HepG2 (cell line): ENCODE measurements at regions not wholly inside any gene's neighbourhood (a gene's known extent, or its start where the extent isn't known, plus 50 kb on each side); places are given as distances from the start of the nearest gene placed in this dataset.

Source experiments
- ATAC-seq: fragments of 200-7000 bp; cut with Tn5 transposase; 3 replicates; pipeline ENCODE4 v1.9.1; 2020; ENCODE audit warnings: mild to moderate bottlenecking, moderate library complexity
- BruUV-seq: library from RNA; stranded (reverse); fragments of 400-500 nt; replicated peaks from 2 replicates; lab custom pipeline; 2021; lab: Mats Ljungman, UMichigan
- CTCF ChIA-PET: fragments of 300-600 bp; formaldehyde crosslinking; extraction: SDS; loops from one replicate; lab custom pipeline; 2021; ENCODE audit warnings: low total read pairs, inconsistent platforms, low intra/inter-chr PET ratio; lab: Yijun Ruan, JAX
- POLR2A ChIA-PET: fragments of 350-600 bp; sonication (Branson Sonifier 250); formaldehyde crosslinking; loops from one replicate; lab custom pipeline; 2020; ENCODE audit warnings: antibody characterized with exemption, inconsistent platforms; lab: Yijun Ruan, JAX
- DNase-seq: peaks from one replicate; pipeline ENCODE4 v3.0.0-alpha.2; 2015; ENCODE audit warnings: low spot score
- FAIRE-seq: peaks from 3 replicates; lab custom pipeline; 2011; peaks lifted over from hg19 to GRCh38; lab: Jason Lieb, UNC
- H2AFZ ChIP-seq: one replicate; pipeline ENCODE4 v1.6.1; 2011; ENCODE audit warnings: low read length, inconsistent platforms
- H3K27ac ChIP-seq: fragments of 300-600 bp; 3 replicates; pipeline ENCODE4 v1.8.0; 2011; ENCODE audit warnings: mixed run types, mild to moderate bottlenecking, mixed read lengths, low read length, inconsistent platforms; ENCODE audit not compliant: insufficient read depth; ENCODE audit errors: extremely low read length
- H3K27me3 ChIP-seq, 2 experiments: fragments of 200-600 bp in 1 of 2; 2 replicates in 1 of 2; 3 replicates in 1 of 2; pipeline versions ENCODE4 v1.6.0 to v1.8.0; 2011; ENCODE audit warnings: low read length in 2 of 2, mild to moderate bottlenecking in 2 of 2, moderate library complexity in 2 of 2, inconsistent platforms in 1 of 2; ENCODE audit not compliant: insufficient read depth in 2 of 2, control insufficient read depth in 1 of 2
- H3K36me3 ChIP-seq, 2 experiments: fragments of 200-600 bp in 1 of 2; replicated peaks in 1 of 2; 2 replicates in 1 of 2; 3 replicates in 1 of 2; pipeline versions ENCODE4 v1.5.1 to v1.8.0; 2011; ENCODE audit warnings: low read length in 2 of 2, inconsistent platforms in 1 of 2; ENCODE audit not compliant: insufficient read depth in 2 of 2, control insufficient read depth in 1 of 2
- H3K4me1 ChIP-seq: 2 replicates; pipeline ENCODE4 v1.5.1; 2012; ENCODE audit warnings: low read length, inconsistent platforms; ENCODE audit not compliant: insufficient read depth
- H3K4me2 ChIP-seq: 2 replicates; pipeline ENCODE4 v1.6.0; 2011; ENCODE audit warnings: low read depth, low read length, inconsistent platforms
- H3K4me3 ChIP-seq, 3 experiments: fragments of 200-600 bp in 1 of 3; sonication (generic), shearing (Covaris generic) in 1 of 3; replicated peaks in 1 of 3; 2 replicates each; pipeline ENCODE4 v1.5.1; 2011 to 2016; ENCODE audit warnings: low read length in 3 of 3, inconsistent platforms in 2 of 3, low read depth in 2 of 3, mild to moderate bottlenecking in 2 of 3, control low read depth in 1 of 3, mixed read lengths in 1 of 3; ENCODE audit not compliant: insufficient read depth in 1 of 3
- H3K79me2 ChIP-seq: one replicate; pipeline ENCODE4 v1.6.1; 2011; ENCODE audit warnings: low read length, inconsistent platforms; ENCODE audit not compliant: insufficient read depth
- H3K9ac ChIP-seq: 2 replicates; pipeline ENCODE4 v1.6.0; 2011; ENCODE audit warnings: mild to moderate bottlenecking, low read depth, low read length, inconsistent platforms; ENCODE audit not compliant: insufficient read depth
- H3K9me3 ChIP-seq: 2 replicates; pipeline ENCODE4 v1.5.1; 2012; ENCODE audit warnings: mild to moderate bottlenecking, low read length
- H4K20me1 ChIP-seq: 2 replicates; pipeline ENCODE4 v1.6.0; 2011; ENCODE audit warnings: inconsistent platforms, mild to moderate bottlenecking, low read length, moderate library complexity; ENCODE audit not compliant: insufficient read depth
- CREB1 ChIP-seq, 2 experiments: fragments of 450-650 bp in 1 of 2; IDR thresholded peaks; 2 replicates each; pipeline ENCODE4 v1.6.1; 2016 to 2017; ENCODE audit warnings: control low read depth in 1 of 2, mild to moderate bottlenecking in 1 of 2, missing compliant biosample characterization in 1 of 2, missing genetic modification characterization in 1 of 2
- NCOA2 ChIP-seq: sonication (generic); formaldehyde crosslinking; IDR thresholded peaks from 2 replicates; pipeline ENCODE4 v1.8.0; 2022; ENCODE audit warnings: inconsistent platforms
- RBFOX2 ChIP-seq: fragments of 200-400 bp; formaldehyde crosslinking; IDR thresholded peaks from 2 replicates; pipeline ENCODE4 v1.6.1; 2017; ENCODE audit warnings: low read depth, mild to moderate bottlenecking, low read length
- SNAPC2 ChIP-seq: sonication (generic); formaldehyde crosslinking; IDR thresholded peaks from 2 replicates; pipeline ENCODE4 v1.8.1; 2022; ENCODE audit warnings: mild to moderate bottlenecking, missing genetic modification reagents
- ZNF10 ChIP-seq: sonication (generic); formaldehyde crosslinking; IDR thresholded peaks from 2 replicates; pipeline ENCODE4 v1.4.0; 2020; ENCODE audit warnings: mild to moderate bottlenecking, low read depth, missing genetic modification reagents, borderline replicate concordance
- ZNF33A ChIP-seq: sonication (generic); formaldehyde crosslinking; IDR thresholded peaks from 2 replicates; pipeline ENCODE4 v1.5.1; 2020; ENCODE audit warnings: missing genetic modification reagents, mild to moderate bottlenecking, moderate library complexity, borderline replicate concordance
- ZNF484 ChIP-seq: sonication (generic); formaldehyde crosslinking; IDR thresholded peaks from 2 replicates; pipeline ENCODE4 v1.5.1; 2020; ENCODE audit warnings: mild to moderate bottlenecking, low read depth, missing genetic modification reagents, borderline replicate concordance
- ZNF510 ChIP-seq: sonication (generic); formaldehyde crosslinking; IDR thresholded peaks from 2 replicates; pipeline ENCODE4 v1.4.0; 2020; ENCODE audit warnings: low read depth, mild to moderate bottlenecking, missing genetic modification reagents
- ZNF577 ChIP-seq: sonication (generic); formaldehyde crosslinking; IDR thresholded peaks from 2 replicates; pipeline ENCODE4 v1.4.0; 2020; ENCODE audit warnings: mild to moderate bottlenecking, low read depth, missing genetic modification reagents, borderline replicate concordance
- ZNF674 ChIP-seq: sonication (generic); formaldehyde crosslinking; IDR thresholded peaks from 2 replicates; pipeline ENCODE4 v1.5.0; 2020; ENCODE audit warnings: low read depth, mild to moderate bottlenecking, missing genetic modification reagents
- WGBS: methylation state at CpG from one replicate; pipeline ENCODE4 v1.1.6; 2017; ENCODE audit warnings: low lambda C conversion rate; 5-methylcytosine and 5-hydroxymethylcytosine counted together
- in situ Hi-C: cut with HindIII; loops from 2 replicates; pipeline ENCODE4 v1.10.0; 2017; ENCODE audit warnings: low pct_unique_long_range_greater_than_20kb; ENCODE audit not compliant: extremely low pct_ligation_motif_present
- intact Hi-C: fragments of 100-400 bp; cut with micrococcal nuclease; formaldehyde crosslinking; loops from one replicate; pipeline ENCODE4 v1.10.0; 2022; ENCODE audit not compliant: unreplicated experiment
- TF ChIP-seq, protein P1 (sequence below): sonication (generic); formaldehyde crosslinking; IDR thresholded peaks from 2 replicates; pipeline ENCODE4 v1.4.0; 2020; ENCODE audit warnings: missing genetic modification reagents, borderline replicate concordance
- TF ChIP-seq, protein P2 (sequence below): sonication (generic); formaldehyde crosslinking; IDR thresholded peaks from 2 replicates; pipeline ENCODE4 v1.4.0; 2020; ENCODE audit warnings: missing genetic modification reagents
- TF ChIP-seq, protein P3 (sequence below): sonication (generic); formaldehyde crosslinking; IDR thresholded peaks from 2 replicates; pipeline ENCODE4 v1.5.1; 2020; ENCODE audit warnings: missing genetic modification reagents, mild to moderate bottlenecking, borderline replicate concordance

DNA sequence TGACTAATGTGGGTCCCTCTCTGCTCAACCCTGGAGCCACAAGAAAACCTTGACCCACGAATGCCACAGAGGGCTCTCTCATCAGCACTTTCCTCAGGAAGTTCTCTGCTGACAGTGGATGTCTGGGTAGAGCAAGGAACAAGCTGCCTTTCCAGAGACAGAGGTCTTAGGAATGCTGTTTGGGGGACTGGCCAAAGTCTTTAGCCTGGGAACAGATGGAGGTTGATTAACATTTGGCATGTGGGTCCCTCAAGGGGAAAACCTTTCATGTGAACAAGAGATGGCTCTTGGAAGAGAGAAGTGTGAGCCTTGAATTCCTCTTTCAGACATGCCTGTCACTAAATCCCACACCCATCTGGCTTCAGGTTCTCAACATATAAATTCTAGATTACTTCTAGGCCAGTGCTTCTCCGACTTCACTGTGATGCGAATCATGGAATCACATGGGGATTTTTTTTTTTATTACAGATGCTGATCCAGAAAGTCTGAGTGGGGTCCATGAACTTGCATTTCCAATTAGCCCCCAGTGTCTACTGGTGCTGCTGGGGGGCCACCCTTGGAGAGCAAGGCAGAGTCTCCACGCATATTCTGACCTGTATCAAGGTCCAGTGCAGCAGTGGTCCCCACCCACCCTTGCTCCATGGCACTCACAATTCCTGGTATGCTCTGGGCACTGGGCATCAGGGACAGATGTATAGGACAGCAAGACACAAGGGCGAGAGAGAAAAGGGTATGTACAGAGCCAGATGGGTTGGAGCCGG, 360.4 kb downstream of the CXCL12 start:
- no peaks in the 10 kb centered on the region for H4K20me1 ChIP-seq
- DNase-seq (no peak), FAIRE-seq (no peak), ATAC-seq (no peak)
- intact Hi-C loops, result no loop called here
- H3K4me2 ChIP-seq, result no peak overlapping the region
- H3K9ac ChIP-seq, result no peak overlapping the region
- H3K79me2 ChIP-seq, result no peaks in the 10 kb centered on the region
- H3K36me3 ChIP-seq, result no peaks in the 10 kb centered on the region
- no peak overlapping the region for H2AFZ ChIP-seq
- BruUV-seq, result no TSS peak
- WGBS, result 15% methylated on average over 5 of the region's 6 CpGs
- TF ChIP-seq ZNF33A (CRISPR knock-in tag) (no peak), ZNF577 (CRISPR knock-in tag) (no peak), RBFOX2 (no peak), NCOA2 (no peak), ZNF484 (CRISPR knock-in tag) (no peak), SNAPC2 (CRISPR knock-in tag) (no peak), CREB1 (IDR thresholded peaks at IDR 0.05) (no peak), CREB1 (CRISPR knock-in tag; IDR thresholded peaks at IDR 0.05) (no peak), ZNF10 (CRISPR knock-in tag) (no peak), ZNF674 (CRISPR knock-in tag) (no peak), ZNF510 (CRISPR knock-in tag) (no peak)
- TF ChIP-seq, protein P1, sequence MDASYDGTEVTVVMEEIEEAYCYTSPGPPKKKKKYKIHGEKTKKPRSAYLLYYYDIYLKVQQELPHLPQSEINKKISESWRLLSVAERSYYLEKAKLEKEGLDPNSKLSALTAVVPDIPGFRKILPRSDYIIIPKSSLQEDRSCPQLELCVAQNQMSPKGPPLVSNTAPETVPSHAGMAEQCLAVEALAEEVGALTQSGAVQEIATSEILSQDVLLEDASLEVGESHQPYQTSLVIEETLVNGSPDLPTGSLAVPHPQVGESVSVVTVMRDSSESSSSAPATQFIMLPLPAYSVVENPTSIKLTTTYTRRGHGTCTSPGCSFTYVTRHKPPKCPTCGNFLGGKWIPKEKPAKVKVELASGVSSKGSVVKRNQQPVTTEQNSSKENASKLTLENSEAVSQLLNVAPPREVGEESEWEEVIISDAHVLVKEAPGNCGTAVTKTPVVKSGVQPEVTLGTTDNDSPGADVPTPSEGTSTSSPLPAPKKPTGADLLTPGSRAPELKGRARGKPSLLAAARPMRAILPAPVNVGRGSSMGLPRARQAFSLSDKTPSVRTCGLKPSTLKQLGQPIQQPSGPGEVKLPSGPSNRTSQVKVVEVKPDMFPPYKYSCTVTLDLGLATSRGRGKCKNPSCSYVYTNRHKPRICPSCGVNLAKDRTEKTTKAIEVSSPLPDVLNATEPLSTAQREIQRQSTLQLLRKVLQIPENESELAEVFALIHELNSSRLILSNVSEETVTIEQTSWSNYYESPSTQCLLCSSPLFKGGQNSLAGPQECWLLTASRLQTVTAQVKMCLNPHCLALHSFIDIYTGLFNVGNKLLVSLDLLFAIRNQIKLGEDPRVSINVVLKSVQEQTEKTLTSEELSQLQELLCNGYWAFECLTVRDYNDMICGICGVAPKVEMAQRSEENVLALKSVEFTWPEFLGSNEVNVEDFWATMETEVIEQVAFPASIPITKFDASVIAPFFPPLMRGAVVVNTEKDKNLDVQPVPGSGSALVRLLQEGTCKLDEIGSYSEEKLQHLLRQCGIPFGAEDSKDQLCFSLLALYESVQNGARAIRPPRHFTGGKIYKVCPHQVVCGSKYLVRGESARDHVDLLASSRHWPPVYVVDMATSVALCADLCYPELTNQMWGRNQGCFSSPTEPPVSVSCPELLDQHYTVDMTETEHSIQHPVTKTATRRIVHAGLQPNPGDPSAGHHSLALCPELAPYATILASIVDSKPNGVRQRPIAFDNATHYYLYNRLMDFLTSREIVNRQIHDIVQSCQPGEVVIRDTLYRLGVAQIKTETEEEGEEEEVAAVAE, result no peak
- TF ChIP-seq, protein P2, sequence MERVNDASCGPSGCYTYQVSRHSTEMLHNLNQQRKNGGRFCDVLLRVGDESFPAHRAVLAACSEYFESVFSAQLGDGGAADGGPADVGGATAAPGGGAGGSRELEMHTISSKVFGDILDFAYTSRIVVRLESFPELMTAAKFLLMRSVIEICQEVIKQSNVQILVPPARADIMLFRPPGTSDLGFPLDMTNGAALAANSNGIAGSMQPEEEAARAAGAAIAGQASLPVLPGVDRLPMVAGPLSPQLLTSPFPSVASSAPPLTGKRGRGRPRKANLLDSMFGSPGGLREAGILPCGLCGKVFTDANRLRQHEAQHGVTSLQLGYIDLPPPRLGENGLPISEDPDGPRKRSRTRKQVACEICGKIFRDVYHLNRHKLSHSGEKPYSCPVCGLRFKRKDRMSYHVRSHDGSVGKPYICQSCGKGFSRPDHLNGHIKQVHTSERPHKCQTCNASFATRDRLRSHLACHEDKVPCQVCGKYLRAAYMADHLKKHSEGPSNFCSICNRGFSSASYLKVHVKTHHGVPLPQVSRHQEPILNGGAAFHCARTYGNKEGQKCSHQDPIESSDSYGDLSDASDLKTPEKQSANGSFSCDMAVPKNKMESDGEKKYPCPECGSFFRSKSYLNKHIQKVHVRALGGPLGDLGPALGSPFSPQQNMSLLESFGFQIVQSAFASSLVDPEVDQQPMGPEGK (CRISPR knock-in tag), result no peak
- TF ChIP-seq, protein P3, sequence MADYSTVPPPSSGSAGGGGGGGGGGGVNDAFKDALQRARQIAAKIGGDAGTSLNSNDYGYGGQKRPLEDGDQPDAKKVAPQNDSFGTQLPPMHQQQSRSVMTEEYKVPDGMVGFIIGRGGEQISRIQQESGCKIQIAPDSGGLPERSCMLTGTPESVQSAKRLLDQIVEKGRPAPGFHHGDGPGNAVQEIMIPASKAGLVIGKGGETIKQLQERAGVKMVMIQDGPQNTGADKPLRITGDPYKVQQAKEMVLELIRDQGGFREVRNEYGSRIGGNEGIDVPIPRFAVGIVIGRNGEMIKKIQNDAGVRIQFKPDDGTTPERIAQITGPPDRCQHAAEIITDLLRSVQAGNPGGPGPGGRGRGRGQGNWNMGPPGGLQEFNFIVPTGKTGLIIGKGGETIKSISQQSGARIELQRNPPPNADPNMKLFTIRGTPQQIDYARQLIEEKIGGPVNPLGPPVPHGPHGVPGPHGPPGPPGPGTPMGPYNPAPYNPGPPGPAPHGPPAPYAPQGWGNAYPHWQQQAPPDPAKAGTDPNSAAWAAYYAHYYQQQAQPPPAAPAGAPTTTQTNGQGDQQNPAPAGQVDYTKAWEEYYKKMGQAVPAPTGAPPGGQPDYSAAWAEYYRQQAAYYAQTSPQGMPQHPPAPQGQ, result no peak
- peaks cover 1 to 12% of the 10 kb centered on the region in 2 experiments; a peak in 2 of 5 replicates for H3K27me3 ChIP-seq
- POLR2A ChIA-PET, result no interaction called here
- H3K27ac ChIP-seq, result no peak overlapping the region
- CTCF ChIA-PET, result no interaction called here
- no peaks in the 10 kb centered on the region for H3K9me3 ChIP-seq
- H3K4me3 ChIP-seq, result no peak overlapping the region
- in situ Hi-C loops, result no loop called here
- peaks cover 8% of the 10 kb centered on the region; the same call in 1 of the 2 replicates for H3K4me1 ChIP-seq
